ENCODE measurements at regions not wholly inside any gene's neighbourhood (a gene's known extent, or its start where the extent isn't known, plus 50 kb on each side); places are given as distances from the start of the nearest gene placed in this dataset.

GRCh38 chr20:48170625-48171024, 385.3 kb upstream of the SULF2 start:
- DNase-seq, result no peak
- Histone ChIP-seq H4K8ac (ENCODE audit: low read depth, low read length) (no peak overlapping the region), H3K4me3 (ENCODE audit: low read depth, low read length) (no peak overlapping the region), H2BK12ac (ENCODE audit: low read length) (no peak overlapping the region), H3K14ac (ENCODE audit: low read length) (no peak overlapping the region), H3K4me2 (ENCODE audit: low read length) (no peak overlapping the region), H2AFZ (ENCODE audit: insufficient read depth, low read length, poor library complexity) (no peak overlapping the region), H3K79me2 (ENCODE audit: control insufficient read depth, insufficient read depth, low read length, poor library complexity) (no peaks in the 10 kb centered on the region), H3K9ac (ENCODE audit: low read length) (no peak overlapping the region), H2BK120ac (ENCODE audit: insufficient read depth, low read length, poor library complexity) (no peak overlapping the region), H3K27ac (ENCODE audit: low read depth, low read length) (no peak overlapping the region), H4K91ac (ENCODE audit: low read depth, low read length) (no peak overlapping the region), H3K27me3 (ENCODE audit: insufficient read depth, low read length) (no peaks in the 10 kb centered on the region), H3K9me3 (ENCODE audit: insufficient read depth, low read depth, low read length) (peaks cover 2% of the 10 kb centered on the region), H3K23ac (ENCODE audit: low read length) (no peak overlapping the region), H3K18ac (ENCODE audit: low read length) (no peak overlapping the region), H2BK5ac (ENCODE audit: low read depth, low read length, poor library complexity) (no peak overlapping the region), H3K79me1 (ENCODE audit: low read length) (no peaks in the 10 kb centered on the region), H3K4ac (ENCODE audit: low read depth, low read length) (no peak overlapping the region), H3K4me1 (ENCODE audit: control insufficient read depth in 1 of 2, insufficient read depth in 2 of 2, low read length in 2 of 2) (no peaks in the 10 kb centered on the region), H2AK5ac (ENCODE audit: low read length) (no peak overlapping the region), H4K12ac (ENCODE audit: low read depth, low read length) (no peak overlapping the region), H3K36me3 (ENCODE audit: control insufficient read depth in 1 of 2, insufficient read depth in 2 of 2, low read length in 2 of 2) (no peaks in the 10 kb centered on the region)
- no CpG with 5 or more reads among the region's 2 CpGs for WGBS (ENCODE audit: extremely low coverage, insufficient coverage, insufficient read length)

DNA sequence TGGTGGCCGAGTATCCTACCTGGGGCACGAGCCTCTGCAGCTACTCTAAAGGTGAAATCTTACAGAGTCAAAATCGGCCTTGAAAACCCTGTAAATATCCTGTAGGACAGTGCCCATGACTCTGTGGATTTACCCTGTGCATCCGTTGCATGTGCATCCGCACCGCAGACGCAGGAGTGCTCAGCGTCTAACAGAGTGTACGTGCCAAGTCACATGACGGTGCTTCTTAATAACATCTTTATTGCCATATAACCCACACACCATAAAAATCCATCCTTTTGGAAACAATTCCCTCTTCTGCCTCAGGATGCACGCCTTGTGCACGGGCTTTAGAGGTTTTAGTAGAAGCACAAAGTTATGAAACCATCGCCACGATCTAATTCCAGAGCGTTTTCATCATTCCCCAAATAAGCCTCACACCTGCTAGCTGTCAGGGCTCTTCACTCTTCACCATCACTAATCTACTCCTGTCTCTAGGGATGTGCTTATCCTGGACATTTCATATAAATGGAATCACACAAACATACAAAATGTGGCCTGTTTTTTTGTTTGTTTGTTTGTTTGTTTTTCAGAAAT, 384.5 kb upstream of the SULF2 start:
- H3K14ac ChIP-seq (ENCODE audit: low read length), result no peak overlapping the region
- H3K79me1 ChIP-seq (ENCODE audit: low read length), result no peaks in the 10 kb centered on the region
- no peak overlapping the region for H3K4me2 ChIP-seq (ENCODE audit: low read length)
- no peak overlapping the region for H3K27ac ChIP-seq (ENCODE audit: low read depth, low read length)
- H3K27me3 ChIP-seq (ENCODE audit: insufficient read depth, low read length), result no peaks in the 10 kb centered on the region
- H3K4me1 ChIP-seq (ENCODE audit: control insufficient read depth in 1 of 2, insufficient read depth in 2 of 2, low read length in 2 of 2), result no peaks in the 10 kb centered on the region
- H3K23ac ChIP-seq (ENCODE audit: low read length), result no peak overlapping the region
- H2BK120ac ChIP-seq (ENCODE audit: insufficient read depth, low read length, poor library complexity), result no peak overlapping the region
- no peak overlapping the region for H4K12ac ChIP-seq (ENCODE audit: low read depth, low read length)
- no CpG with 5 or more reads among the region's 15 CpGs for WGBS (ENCODE audit: extremely low coverage, insufficient coverage, insufficient read length)
- H3K18ac ChIP-seq (ENCODE audit: low read length), result no peak overlapping the region
- no peaks in the 10 kb centered on the region for H3K36me3 ChIP-seq (ENCODE audit: control insufficient read depth in 1 of 2, insufficient read depth in 2 of 2, low read length in 2 of 2)
- no peak overlapping the region for H3K9ac ChIP-seq (ENCODE audit: low read length)
- H3K79me2 ChIP-seq (ENCODE audit: control insufficient read depth, insufficient read depth, low read length, poor library complexity), result no peaks in the 10 kb centered on the region
- peak in 1 of 2 donors; percentile 7 for DNase-seq
- no peak overlapping the region for H4K91ac ChIP-seq (ENCODE audit: low read depth, low read length)
- no peak overlapping the region for H3K4ac ChIP-seq (ENCODE audit: low read depth, low read length)
- H2BK12ac ChIP-seq (ENCODE audit: low read length), result no peak overlapping the region
- no peak overlapping the region for H3K4me3 ChIP-seq (ENCODE audit: low read depth, low read length)
- H3K9me3 ChIP-seq (ENCODE audit: insufficient read depth, low read depth, low read length), result peaks cover 2% of the 10 kb centered on the region
- no peak overlapping the region for H4K8ac ChIP-seq (ENCODE audit: low read depth, low read length)
- H2AK5ac ChIP-seq (ENCODE audit: low read length), result no peak overlapping the region
- no peak overlapping the region for H2BK5ac ChIP-seq (ENCODE audit: low read depth, low read length, poor library complexity)
- no peak overlapping the region for H2AFZ ChIP-seq (ENCODE audit: insufficient read depth, low read length, poor library complexity)

DNA sequence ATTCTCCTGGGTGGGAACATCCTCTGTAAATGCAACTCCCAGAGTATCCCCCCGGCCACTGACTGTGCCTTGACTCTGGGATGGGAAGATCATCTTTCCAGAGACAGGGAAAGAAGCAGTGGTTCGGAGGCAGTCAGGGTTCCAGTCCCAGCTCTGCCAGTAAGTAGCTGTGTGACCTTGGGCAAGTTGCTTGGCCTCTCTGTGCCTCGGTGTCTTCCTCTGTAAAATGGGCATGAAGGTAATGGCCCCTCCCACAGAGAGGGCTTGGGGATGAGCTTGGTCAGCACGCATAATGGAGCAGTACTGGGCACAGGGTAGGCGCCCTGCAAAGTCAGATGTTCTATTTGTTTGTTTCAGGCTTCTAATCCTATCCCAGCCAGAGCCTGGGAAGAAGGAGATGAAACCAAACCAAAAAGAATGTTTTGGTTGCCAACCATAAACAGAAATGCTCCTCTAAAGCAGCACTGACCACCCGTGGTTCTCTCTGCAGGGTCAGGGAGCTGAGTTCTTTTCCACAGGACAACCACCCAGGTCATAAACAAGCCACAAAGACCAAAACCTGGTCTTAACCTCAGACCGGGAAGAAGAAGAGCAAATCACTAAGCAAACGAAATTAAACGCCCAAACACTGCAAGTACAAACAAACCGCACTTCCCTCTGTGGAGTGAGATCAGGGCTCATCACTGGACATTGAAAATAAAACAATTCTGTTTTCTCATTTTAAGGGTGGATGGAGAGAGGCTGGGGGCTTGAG, 381.0 kb upstream of the SULF2 start:
- DNase-seq, result no peak
- H2BK5ac ChIP-seq (ENCODE audit: low read depth, low read length, poor library complexity), result no peak overlapping the region
- H3K18ac ChIP-seq (ENCODE audit: low read length), result no peak overlapping the region
- no peaks in the 10 kb centered on the region for H3K79me2 ChIP-seq (ENCODE audit: control insufficient read depth, insufficient read depth, low read length, poor library complexity)
- H3K23ac ChIP-seq (ENCODE audit: low read length), result no peak overlapping the region
- H4K12ac ChIP-seq (ENCODE audit: low read depth, low read length), result no peak overlapping the region
- no peaks in the 10 kb centered on the region for H3K36me3 ChIP-seq (ENCODE audit: control insufficient read depth in 1 of 2, insufficient read depth in 2 of 2, low read length in 2 of 2)
- H2BK120ac ChIP-seq (ENCODE audit: insufficient read depth, low read length, poor library complexity), result no peak overlapping the region
- H3K79me1 ChIP-seq (ENCODE audit: low read length), result no peaks in the 10 kb centered on the region
- H3K4me1 ChIP-seq (ENCODE audit: control insufficient read depth in 1 of 2, insufficient read depth in 2 of 2, low read length in 2 of 2), result peaks cover 0 to 2% of the 10 kb centered on the region in 2 experiments
- H3K9me3 ChIP-seq (ENCODE audit: insufficient read depth, low read depth, low read length), result peaks cover 3% of the 10 kb centered on the region
- no peak overlapping the region for H3K4me3 ChIP-seq (ENCODE audit: low read depth, low read length)
- no peak overlapping the region for H4K8ac ChIP-seq (ENCODE audit: low read depth, low read length)
- no peak overlapping the region for H2BK12ac ChIP-seq (ENCODE audit: low read length)
- H3K27me3 ChIP-seq (ENCODE audit: insufficient read depth, low read length), result no peaks in the 10 kb centered on the region
- no peak overlapping the region for H2AK5ac ChIP-seq (ENCODE audit: low read length)
- H4K91ac ChIP-seq (ENCODE audit: low read depth, low read length), result no peak overlapping the region
- no peak overlapping the region for H3K14ac ChIP-seq (ENCODE audit: low read length)
- no peak overlapping the region for H2AFZ ChIP-seq (ENCODE audit: insufficient read depth, low read length, poor library complexity)
- no peak overlapping the region for H3K9ac ChIP-seq (ENCODE audit: low read length)
- H3K4me2 ChIP-seq (ENCODE audit: low read length), result no peak overlapping the region
- no peak overlapping the region for H3K4ac ChIP-seq (ENCODE audit: low read depth, low read length)
- WGBS (ENCODE audit: extremely low coverage, insufficient coverage, insufficient read length), result no CpG with 5 or more reads among the region's 10 CpGs
- H3K27ac ChIP-seq (ENCODE audit: low read depth, low read length), result no peak overlapping the region

- no peak overlapping the region for H3K4me3 ChIP-seq (ENCODE audit: low read depth, low read length)
- no peak overlapping the region for H3K23ac ChIP-seq (ENCODE audit: low read length)
- no peak overlapping the region for H2BK5ac ChIP-seq (ENCODE audit: low read depth, low read length, poor library complexity)
- no peak overlapping the region for H2BK120ac ChIP-seq (ENCODE audit: insufficient read depth, low read length, poor library complexity)
- no peak overlapping the region for H4K12ac ChIP-seq (ENCODE audit: low read depth, low read length)
- H3K4me2 ChIP-seq (ENCODE audit: low read length), result no peak overlapping the region
- H3K4me1 ChIP-seq (ENCODE audit: control insufficient read depth in 1 of 2, insufficient read depth in 2 of 2, low read length in 2 of 2), result peaks cover 0 to 2% of the 10 kb centered on the region in 2 experiments
- no peak for DNase-seq
- H3K9me3 ChIP-seq (ENCODE audit: insufficient read depth, low read depth, low read length), result peaks cover 3% of the 10 kb centered on the region
- no peaks in the 10 kb centered on the region for H3K79me1 ChIP-seq (ENCODE audit: low read length)
- no peak overlapping the region for H3K18ac ChIP-seq (ENCODE audit: low read length)
- H2AFZ ChIP-seq (ENCODE audit: insufficient read depth, low read length, poor library complexity), result no peak overlapping the region
- H2AK5ac ChIP-seq (ENCODE audit: low read length), result no peak overlapping the region
- H3K27ac ChIP-seq (ENCODE audit: low read depth, low read length), result no peak overlapping the region
- H3K27me3 ChIP-seq (ENCODE audit: insufficient read depth, low read length), result no peaks in the 10 kb centered on the region
- no peak overlapping the region for H4K8ac ChIP-seq (ENCODE audit: low read depth, low read length)
- H3K79me2 ChIP-seq (ENCODE audit: control insufficient read depth, insufficient read depth, low read length, poor library complexity), result no peaks in the 10 kb centered on the region
- no peak overlapping the region for H3K4ac ChIP-seq (ENCODE audit: low read depth, low read length)
- no peak overlapping the region for H2BK12ac ChIP-seq (ENCODE audit: low read length)
- no peak overlapping the region for H4K91ac ChIP-seq (ENCODE audit: low read depth, low read length)
- H3K14ac ChIP-seq (ENCODE audit: low read length), result no peak overlapping the region
- H3K9ac ChIP-seq (ENCODE audit: low read length), result no peak overlapping the region
- no CpG with 5 or more reads among the region's 9 CpGs for WGBS (ENCODE audit: extremely low coverage, insufficient coverage, insufficient read length)
- H3K36me3 ChIP-seq (ENCODE audit: control insufficient read depth in 1 of 2, insufficient read depth in 2 of 2, low read length in 2 of 2), result no peaks in the 10 kb centered on the region
These were observed 380.1 kb upstream of the SULF2 start for GRCh38 chr20:48165401-48165685.
